SU-DHL-6 (cell line): ENCODE measurements at regions not wholly inside any gene's neighbourhood (a gene's known extent, or its start where the extent isn't known, plus 50 kb on each side); places are given as distances from the start of the nearest gene placed in this dataset.

Experiments used
- H2AFZ ChIP-seq: fragments of 200-600 bp; sonication (generic); 2 replicates; pipeline ENCODE4 v1.6.1; 2014; ENCODE audit warnings: low read depth, mild to moderate bottlenecking, moderate library complexity, mixed read lengths, antibody characterized with exemption, low read length; ENCODE audit not compliant: severe bottlenecking
- H3F3A ChIP-seq: fragments of 200-600 bp; shearing (Covaris generic); 2 replicates; pipeline ENCODE4 v1.6.0; 2016; ENCODE audit warnings: antibody characterized with exemption, mild to moderate bottlenecking; ENCODE audit not compliant: insufficient read depth
- H3K27ac ChIP-seq: fragments of 200-600 bp; sonication (generic); 2 replicates; pipeline ENCODE4 v1.5.1; 2016; ENCODE audit warnings: low read depth, mild to moderate bottlenecking, low read length, moderate library complexity, mixed read lengths
- H3K27me3 ChIP-seq: fragments of 200-600 bp; sonication (generic), shearing (Covaris generic); 2 replicates; pipeline ENCODE4 v1.6.0; 2014; ENCODE audit warnings: mild to moderate bottlenecking, low read length
- H3K36me3 ChIP-seq: fragments of 200-600 bp; sonication (generic); 2 replicates; pipeline ENCODE4 v1.6.1; 2014; ENCODE audit warnings: mild to moderate bottlenecking, low read length, mixed read lengths
- H3K4me2 ChIP-seq: fragments of 300-600, 200-600 bp; shearing (Covaris generic), sonication (generic); 2 replicates; pipeline ENCODE4 v1.6.0; 2014; ENCODE audit warnings: low read length, low read depth, mild to moderate bottlenecking; ENCODE audit not compliant: poor library complexity, severe bottlenecking
- H3K4me3 ChIP-seq: fragments of 200-600 bp; sonication (generic); 2 replicates; pipeline ENCODE4 v1.5.1; 2014; ENCODE audit warnings: antibody characterized with exemption, low read length, mild to moderate bottlenecking, mixed read lengths; ENCODE audit not compliant: insufficient read depth, poor library complexity, severe bottlenecking
- H3K79me2 ChIP-seq: fragments of 200-600 bp; sonication (generic); 2 replicates; pipeline ENCODE4 v1.6.1; 2014; ENCODE audit warnings: mild to moderate bottlenecking, low read length, moderate library complexity; ENCODE audit not compliant: insufficient read depth
- H3K9ac ChIP-seq: fragments of 200-600 bp; sonication (generic); 2 replicates; pipeline ENCODE4 v1.7.0; 2014; ENCODE audit warnings: mild to moderate bottlenecking, low read length
- H3K9me2 ChIP-seq: fragments of 200-600 bp; sonication (generic); replicated peaks from 2 replicates; pipeline ENCODE4 v1.6.1; 2014; ENCODE audit warnings: low read length; ENCODE audit not compliant: insufficient read depth
- H3K9me3 ChIP-seq: fragments of 200-600 bp; sonication (generic); 2 replicates; pipeline ENCODE4 v1.6.1; 2014; ENCODE audit warnings: low read length, mixed read lengths; ENCODE audit not compliant: insufficient read depth
- H4K20me1 ChIP-seq: fragments of 200-600 bp; sonication (generic); 2 replicates; pipeline ENCODE4 v1.6.1; 2014; ENCODE audit warnings: low read depth, mild to moderate bottlenecking, antibody characterized with exemption, low read length, moderate library complexity, mixed read lengths
- CTCF ChIP-seq: fragments of 200-600 bp; sonication (generic); IDR thresholded peaks from one replicate; pipeline ENCODE4 v1.5.1; 2017; ENCODE audit warnings: antibody characterized with exemption, mild to moderate bottlenecking, low read length, moderate library complexity; ENCODE audit not compliant: insufficient read depth, poor library complexity, severe bottlenecking
- EZH2phosphoT487 ChIP-seq: fragments of 200-600 bp; sonication (generic), shearing (Covaris generic); conservative IDR thresholded peaks from 2 replicates; pipeline ENCODE4 v1.6.1; 2018; ENCODE audit warnings: mild to moderate bottlenecking, antibody characterized with exemption, low read length, moderate library complexity, mixed read lengths

GRCh38 chr7:81415181-81415580 is 354.7 kb downstream of the HGF start:
- Histone ChIP-seq H3K4me3 (no peak overlapping the region), H3K9me3 (no peaks in the 10 kb centered on the region), H4K20me1 (no peaks in the 10 kb centered on the region), H3K79me2 (no peaks in the 10 kb centered on the region), H3K9me2 (no peaks in the 10 kb centered on the region), H3K27me3 (no peaks in the 10 kb centered on the region), H3K4me2 (no peak overlapping the region), H3F3A (no peaks in the 10 kb centered on the region), H2AFZ (no peak overlapping the region), H3K36me3 (no peaks in the 10 kb centered on the region), H3K27ac (no peak overlapping the region), H3K9ac (no peak overlapping the region)
- TF ChIP-seq EZH2phosphoT487 (no peak), CTCF (no peak)

DNA sequence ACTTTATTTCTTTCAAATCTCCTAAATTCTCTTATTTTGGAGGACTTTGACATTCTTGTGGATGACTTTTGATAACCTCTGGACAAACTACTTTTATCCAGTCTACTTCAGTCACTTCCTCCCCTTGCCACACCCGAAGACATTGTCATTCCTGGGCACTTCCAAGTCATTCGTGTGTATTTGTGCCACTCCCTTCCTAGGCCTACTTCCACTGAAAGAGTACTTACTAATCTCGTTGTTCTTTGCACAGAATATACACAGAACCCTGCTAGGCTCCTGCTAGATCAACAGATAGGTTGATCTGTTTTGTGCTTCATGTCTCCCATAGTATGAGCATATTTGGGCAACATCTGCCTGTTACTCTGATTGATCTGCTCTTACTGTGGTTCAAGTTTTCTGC is 355.4 kb downstream of the HGF start:
- Histone ChIP-seq H4K20me1 (no peaks in the 10 kb centered on the region), H3K9me2 (no peaks in the 10 kb centered on the region), H3K4me2 (no peak overlapping the region), H2AFZ (no peak overlapping the region), H3K27me3 (no peaks in the 10 kb centered on the region), H3K4me3 (no peak overlapping the region), H3K27ac (no peak overlapping the region), H3K79me2 (no peaks in the 10 kb centered on the region), H3K9ac (no peak overlapping the region), H3K9me3 (no peaks in the 10 kb centered on the region), H3F3A (no peaks in the 10 kb centered on the region), H3K36me3 (no peaks in the 10 kb centered on the region)
- no peak for TF ChIP-seq EZH2phosphoT487
- no peak for TF ChIP-seq CTCF

DNA sequence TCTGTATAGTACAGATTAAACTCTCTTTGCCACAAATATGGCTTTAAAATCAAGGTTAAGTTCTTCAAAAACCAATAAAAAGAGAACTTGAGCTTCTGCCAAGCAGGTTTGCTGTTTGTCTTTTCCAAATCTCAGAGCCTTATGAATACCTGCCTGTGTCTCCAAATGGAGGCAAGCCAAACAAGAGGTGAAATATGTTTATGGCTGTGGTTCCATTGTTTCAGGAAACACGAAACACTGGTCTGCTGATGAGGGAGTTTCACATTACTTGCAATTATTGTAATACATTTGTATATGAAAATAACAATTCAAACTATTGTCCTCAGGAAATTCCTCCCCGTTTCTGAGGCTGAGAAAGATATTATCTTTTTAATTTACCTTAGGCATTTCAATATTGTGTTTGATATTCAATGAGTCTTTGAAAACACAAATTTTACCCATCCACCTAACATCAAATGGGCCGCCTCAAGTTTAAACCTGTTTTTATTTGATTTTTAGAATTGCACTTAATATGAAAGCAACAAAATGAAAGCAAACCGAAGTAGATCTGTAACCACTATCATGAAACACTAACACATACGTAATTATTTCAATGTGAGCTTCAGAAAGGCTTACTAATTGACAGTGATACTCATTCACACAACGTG is 359.3 kb downstream of the HGF start:
- Histone ChIP-seq H3K27me3 (no peaks in the 10 kb centered on the region), H3F3A (no peaks in the 10 kb centered on the region), H3K4me2 (no peak overlapping the region), H3K79me2 (no peaks in the 10 kb centered on the region), H3K4me3 (no peak overlapping the region), H3K9me2 (no peaks in the 10 kb centered on the region), H3K9me3 (no peaks in the 10 kb centered on the region), H4K20me1 (no peaks in the 10 kb centered on the region), H3K36me3 (no peaks in the 10 kb centered on the region), H3K27ac (no peak overlapping the region), H2AFZ (no peak overlapping the region), H3K9ac (no peak overlapping the region)
- TF ChIP-seq CTCF (no peak), EZH2phosphoT487 (no peak)
